GM12878 (cell line): ENCODE measurements at regions not wholly inside any gene's neighbourhood (a gene's known extent, or its start where the extent isn't known, plus 50 kb on each side); places are given as distances from the start of the nearest gene placed in this dataset.

Experiments used
- ATAC-seq: fragments of 200-7000 bp; cut with Tn5 transposase; 3 replicates; pipeline ENCODE4 v1.9.1; 2020; ENCODE audit warnings: mild to moderate bottlenecking, moderate library complexity
- BruUV-seq: library from RNA; stranded (reverse); fragments of 400-500 nt; replicated peaks from 2 replicates; lab custom pipeline; 2021; lab: Mats Ljungman, UMichigan
- CTCF ChIA-PET: fragments of 300-600 bp; sonication (Branson Sonifier 250); formaldehyde crosslinking; extraction: SDS; loops from one replicate; lab custom pipeline; 2021; ENCODE audit warnings: inconsistent platforms; lab: Yijun Ruan, JAX
- POLR2A ChIA-PET: fragments of 350-600 bp; formaldehyde crosslinking; extraction: SDS; loops from one replicate; lab custom pipeline; 2021; ENCODE audit warnings: inconsistent platforms; lab: Charles Lee
- RAD21 ChIA-PET: fragments of 300-600 bp; sonication (Branson Sonifier 250); formaldehyde crosslinking; loops from one replicate; lab custom pipeline; 2023; ENCODE audit warnings: antibody characterized with exemption; ENCODE audit not compliant: unreplicated experiment; lab: Charles Lee
- SMC1A ChIA-PET: fragments of 300-600 bp; sonication (Branson Sonifier 250); formaldehyde crosslinking; loops from one replicate; lab custom pipeline; 2023; ENCODE audit not compliant: unreplicated experiment, uncharacterized antibody; lab: Charles Lee
- DNase-seq: peaks from one replicate; pipeline ENCODE4 v3.0.0-alpha.2; 2011; ENCODE audit warnings: low read depth, low spot score
- FAIRE-seq: peaks from 3 replicates; lab custom pipeline; 2011; peaks lifted over from hg19 to GRCh38; lab: Jason Lieb, UNC
- H2AFZ ChIP-seq: 2 replicates; pipeline ENCODE4 v1.6.0; 2011; ENCODE audit warnings: low read depth, low read length, control low read depth; ENCODE audit not compliant: control insufficient read depth
- H3K27ac ChIP-seq: 2 replicates; pipeline ENCODE4 v1.5.1; 2011; ENCODE audit warnings: control low read depth; ENCODE audit not compliant: control insufficient read depth, insufficient read depth
- H3K27me3 ChIP-seq, 2 experiments: replicated peaks in 1 of 2; 2 replicates each; pipeline versions ENCODE4 v1.6.0 to v1.6.1; 2011; ENCODE audit warnings: low read length in 1 of 2; ENCODE audit not compliant: control insufficient read depth in 2 of 2, insufficient read depth in 2 of 2
- H3K36me3 ChIP-seq, 2 experiments: 2 replicates each; pipeline ENCODE4 v1.5.1; 2011; ENCODE audit warnings: low read length in 1 of 2; ENCODE audit not compliant: control insufficient read depth in 2 of 2, insufficient read depth in 2 of 2
- H3K4me1 ChIP-seq: 2 replicates; pipeline ENCODE4 v1.6.1; 2011; ENCODE audit warnings: mild to moderate bottlenecking, low read length, moderate library complexity, mixed read lengths; ENCODE audit not compliant: control insufficient read depth, insufficient read depth
- H3K4me2 ChIP-seq: 2 replicates; pipeline ENCODE4 v1.6.0; 2011; ENCODE audit warnings: control low read depth; ENCODE audit not compliant: control insufficient read depth, insufficient read depth
- H3K4me3 ChIP-seq: fragments of 200-600 bp; sonication (generic); 2 replicates; pipeline ENCODE4 v1.5.1; 2016
- H3K79me2 ChIP-seq: 2 replicates; pipeline ENCODE4 v1.6.0; 2011; ENCODE audit warnings: low read length; ENCODE audit not compliant: control insufficient read depth, insufficient read depth
- H3K9ac ChIP-seq: 2 replicates; pipeline ENCODE4 v1.8.0; 2011; ENCODE audit warnings: low read length, control low read depth, mixed read lengths; ENCODE audit not compliant: control insufficient read depth, insufficient read depth
- H3K9me3 ChIP-seq: replicated peaks from 3 replicates; pipeline ENCODE4 v1.5.1; 2011; ENCODE audit warnings: mild to moderate bottlenecking, low read length; ENCODE audit not compliant: control insufficient read depth, insufficient read depth
- H4K20me1 ChIP-seq: 2 replicates; pipeline ENCODE4 v1.6.0; 2011; ENCODE audit not compliant: control insufficient read depth, insufficient read depth
- HCFC1 ChIP-seq: fragments of 150-350 bp; IDR thresholded peaks from 2 replicates; pipeline ENCODE4 v1.6.1; 2014; ENCODE audit warnings: low read length
- JUND ChIP-seq: IDR thresholded peaks from 2 replicates; pipeline ENCODE4 v1.6.1; 2012; ENCODE audit warnings: low read depth, mild to moderate bottlenecking, low read length, improper control_type of control experiment, moderate library complexity
- MAX ChIP-seq: IDR thresholded peaks from 2 replicates; pipeline ENCODE4 v1.6.1; 2012; ENCODE audit warnings: low read depth, low read length, improper control_type of control experiment
- NBN ChIP-seq: fragments of 450-650 bp; IDR thresholded peaks from 2 replicates; pipeline ENCODE4 v1.6.1; 2016
- NFYB ChIP-seq: IDR thresholded peaks from 2 replicates; pipeline ENCODE4 v1.6.1; 2011; ENCODE audit warnings: low read depth, mild to moderate bottlenecking, low read length, improper control_type of control experiment, moderate library complexity; ENCODE audit not compliant: insufficient read depth
- NRF1 ChIP-seq: conservative IDR thresholded peaks from 2 replicates; pipeline ENCODE4 v1.6.1; 2011; ENCODE audit warnings: mild to moderate bottlenecking, low read depth, low read length, improper control_type of control experiment
- PML ChIP-seq: IDR thresholded peaks from 2 replicates; pipeline ENCODE4 v1.6.1; 2012; ENCODE audit warnings: low read length, inconsistent platforms
- RUNX3 ChIP-seq: IDR thresholded peaks from 2 replicates; pipeline ENCODE4 v1.6.1; 2012; ENCODE audit warnings: low read length, inconsistent platforms
- WGBS: methylation state at CpG from one replicate; pipeline ENCODE4 v1.1.6; 2016; ENCODE audit warnings: low lambda C conversion rate; ENCODE audit not compliant: insufficient replicate concordance, insufficient coverage; ENCODE audit errors: missing lambda C conversion rate; 5-methylcytosine and 5-hydroxymethylcytosine counted together
- in situ Hi-C: fragments of 300-500 bp; cut with MboI; formaldehyde crosslinking; loops from 9 replicates; pipeline ENCODE4 v1.14.3; 2018; ENCODE audit warnings: mixed read lengths
- intact Hi-C: fragments of 100-400 bp; cut with micrococcal nuclease; formaldehyde crosslinking; loops from one replicate; pipeline ENCODE4 v1.14.2; 2022; ENCODE audit not compliant: unreplicated experiment
- TF ChIP-seq, protein P1 (sequence below): fragments of 450-650 bp; formaldehyde crosslinking; IDR thresholded peaks from 2 replicates; pipeline ENCODE4 v1.5.0; 2022; ENCODE audit warnings: mild to moderate bottlenecking, missing genetic modification characterization
- TF ChIP-seq, protein P2 (sequence below): IDR thresholded peaks from 2 replicates; pipeline ENCODE4 v1.6.1; 2011; ENCODE audit warnings: borderline replicate concordance, low read depth, mild to moderate bottlenecking, moderate library complexity, mixed read lengths, low read length; ENCODE audit not compliant: insufficient read depth; ENCODE audit errors: extremely low read length
- TF ChIP-seq, protein P3 (sequence below): fragments of 450-650 bp; IDR thresholded peaks from 2 replicates; pipeline ENCODE4 v1.6.1; 2016; ENCODE audit warnings: mild to moderate bottlenecking
- TF ChIP-seq, protein P4 (sequence below): fragments of 450-650 bp; IDR thresholded peaks from 2 replicates; pipeline ENCODE4 v1.6.1; 2017; ENCODE audit warnings: low read depth, mild to moderate bottlenecking, moderate library complexity

DNA sequence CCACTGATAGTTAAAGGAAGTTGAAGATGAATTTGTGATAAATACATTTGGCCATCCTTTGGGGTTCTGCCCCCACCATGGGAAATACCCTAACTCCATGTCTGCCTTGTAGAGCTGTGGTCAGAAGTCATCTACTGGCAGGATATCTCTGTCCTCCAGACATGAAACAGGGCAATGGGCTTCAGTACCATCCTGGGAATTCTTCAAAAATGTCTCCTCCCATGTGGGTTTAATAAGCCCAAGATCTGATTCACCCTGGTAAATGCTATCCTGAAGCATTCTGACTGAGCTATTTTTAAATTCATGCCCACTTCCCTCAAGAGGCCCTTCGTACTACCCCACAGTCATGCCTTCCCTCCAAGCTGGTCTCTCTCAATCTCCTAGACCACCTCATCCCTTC lies 113.7 kb upstream of the SLC25A36 start:
- Histone ChIP-seq H3K9ac (no peak overlapping the region), H3K79me2 (no peaks in the 10 kb centered on the region), H3K4me1 (no peaks in the 10 kb centered on the region), H3K4me3 (no peak overlapping the region), H3K36me3 (no peaks in the 10 kb centered on the region), H4K20me1 (no peaks in the 10 kb centered on the region), H3K9me3 (no peaks in the 10 kb centered on the region), H2AFZ (no peak overlapping the region), H3K27ac (no peak overlapping the region), H3K27me3 (no peaks in the 10 kb centered on the region; a peak in 1 of 4 replicates), H3K4me2 (no peak overlapping the region)
- intact Hi-C loops: no loop called here
- no TSS peak for BruUV-seq
- ChIA-PET POLR2A (no interaction called here), CTCF (interaction anchor here (0.9 kb wide), 1 partner anchor 621 kb away, joined by 3 read pairs; no protein-coding TSS in a partner anchor), SMC1A (no interaction called here), RAD21 (no interaction called here)
- DNase-seq (no peak), ATAC-seq (no peak), FAIRE-seq (no peak)
- WGBS: 0% methylated on average over 1 of the region's 1 CpG
- in situ Hi-C loops: no loop called here
- TF ChIP-seq RUNX3 (no peak), HCFC1 (no peak), NRF1 (no peak), NFYB (no peak), NBN (no peak), JUND (no peak), PML (no peak), MAX (no peak)
- TF ChIP-seq, protein P1, sequence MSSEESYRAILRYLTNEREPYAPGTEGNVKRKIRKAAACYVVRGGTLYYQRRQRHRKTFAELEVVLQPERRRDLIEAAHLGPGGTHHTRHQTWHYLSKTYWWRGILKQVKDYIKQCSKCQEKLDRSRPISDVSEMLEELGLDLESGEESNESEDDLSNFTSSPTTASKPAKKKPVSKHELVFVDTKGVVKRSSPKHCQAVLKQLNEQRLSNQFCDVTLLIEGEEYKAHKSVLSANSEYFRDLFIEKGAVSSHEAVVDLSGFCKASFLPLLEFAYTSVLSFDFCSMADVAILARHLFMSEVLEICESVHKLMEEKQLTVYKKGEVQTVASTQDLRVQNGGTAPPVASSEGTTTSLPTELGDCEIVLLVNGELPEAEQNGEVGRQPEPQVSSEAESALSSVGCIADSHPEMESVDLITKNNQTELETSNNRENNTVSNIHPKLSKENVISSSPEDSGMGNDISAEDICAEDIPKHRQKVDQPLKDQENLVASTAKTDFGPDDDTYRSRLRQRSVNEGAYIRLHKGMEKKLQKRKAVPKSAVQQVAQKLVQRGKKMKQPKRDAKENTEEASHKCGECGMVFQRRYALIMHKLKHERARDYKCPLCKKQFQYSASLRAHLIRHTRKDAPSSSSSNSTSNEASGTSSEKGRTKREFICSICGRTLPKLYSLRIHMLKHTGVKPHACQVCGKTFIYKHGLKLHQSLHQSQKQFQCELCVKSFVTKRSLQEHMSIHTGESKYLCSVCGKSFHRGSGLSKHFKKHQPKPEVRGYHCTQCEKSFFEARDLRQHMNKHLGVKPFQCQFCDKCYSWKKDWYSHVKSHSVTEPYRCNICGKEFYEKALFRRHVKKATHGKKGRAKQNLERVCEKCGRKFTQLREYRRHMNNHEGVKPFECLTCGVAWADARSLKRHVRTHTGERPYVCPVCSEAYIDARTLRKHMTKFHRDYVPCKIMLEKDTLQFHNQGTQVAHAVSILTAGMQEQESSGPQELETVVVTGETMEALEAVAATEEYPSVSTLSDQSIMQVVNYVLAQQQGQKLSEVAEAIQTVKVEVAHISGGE (CRISPR knock-in tag): no peak
- TF ChIP-seq, protein P2, sequence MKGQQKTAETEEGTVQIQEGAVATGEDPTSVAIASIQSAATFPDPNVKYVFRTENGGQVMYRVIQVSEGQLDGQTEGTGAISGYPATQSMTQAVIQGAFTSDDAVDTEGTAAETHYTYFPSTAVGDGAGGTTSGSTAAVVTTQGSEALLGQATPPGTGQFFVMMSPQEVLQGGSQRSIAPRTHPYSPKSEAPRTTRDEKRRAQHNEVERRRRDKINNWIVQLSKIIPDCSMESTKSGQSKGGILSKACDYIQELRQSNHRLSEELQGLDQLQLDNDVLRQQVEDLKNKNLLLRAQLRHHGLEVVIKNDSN: no peak
- TF ChIP-seq, protein P3, sequence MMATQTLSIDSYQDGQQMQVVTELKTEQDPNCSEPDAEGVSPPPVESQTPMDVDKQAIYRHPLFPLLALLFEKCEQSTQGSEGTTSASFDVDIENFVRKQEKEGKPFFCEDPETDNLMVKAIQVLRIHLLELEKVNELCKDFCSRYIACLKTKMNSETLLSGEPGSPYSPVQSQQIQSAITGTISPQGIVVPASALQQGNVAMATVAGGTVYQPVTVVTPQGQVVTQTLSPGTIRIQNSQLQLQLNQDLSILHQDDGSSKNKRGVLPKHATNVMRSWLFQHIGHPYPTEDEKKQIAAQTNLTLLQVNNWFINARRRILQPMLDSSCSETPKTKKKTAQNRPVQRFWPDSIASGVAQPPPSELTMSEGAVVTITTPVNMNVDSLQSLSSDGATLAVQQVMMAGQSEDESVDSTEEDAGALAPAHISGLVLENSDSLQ: no peak
- TF ChIP-seq, protein P4, sequence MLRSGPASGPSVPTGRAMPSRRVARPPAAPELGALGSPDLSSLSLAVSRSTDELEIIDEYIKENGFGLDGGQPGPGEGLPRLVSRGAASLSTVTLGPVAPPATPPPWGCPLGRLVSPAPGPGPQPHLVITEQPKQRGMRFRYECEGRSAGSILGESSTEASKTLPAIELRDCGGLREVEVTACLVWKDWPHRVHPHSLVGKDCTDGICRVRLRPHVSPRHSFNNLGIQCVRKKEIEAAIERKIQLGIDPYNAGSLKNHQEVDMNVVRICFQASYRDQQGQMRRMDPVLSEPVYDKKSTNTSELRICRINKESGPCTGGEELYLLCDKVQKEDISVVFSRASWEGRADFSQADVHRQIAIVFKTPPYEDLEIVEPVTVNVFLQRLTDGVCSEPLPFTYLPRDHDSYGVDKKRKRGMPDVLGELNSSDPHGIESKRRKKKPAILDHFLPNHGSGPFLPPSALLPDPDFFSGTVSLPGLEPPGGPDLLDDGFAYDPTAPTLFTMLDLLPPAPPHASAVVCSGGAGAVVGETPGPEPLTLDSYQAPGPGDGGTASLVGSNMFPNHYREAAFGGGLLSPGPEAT: no peak
